GM18511 (cell line): ENCODE measurements at regions not wholly inside any gene's neighbourhood (a gene's known extent, or its start where the extent isn't known, plus 50 kb on each side); places are given as distances from the start of the nearest gene placed in this dataset.
"Not testable (repeated sequence)": the region's sequence is repeated elsewhere in the genome, so short reads cannot be mapped to it uniquely, and the experiment has no call there.

Source experiments
- ATAC-seq: cut with Tn5 transposase; IDR thresholded peaks from one replicate; pipeline ENCODE4 v1.9.1; 2021; ENCODE audit warnings: mild to moderate bottlenecking, moderate library complexity; ENCODE audit not compliant: unreplicated experiment

GRCh38 chr5:100693481-100693880 is 158.3 kb downstream of the FAM174A start:
- no peak for ATAC-seq

GRCh38 chr5:100694100-100694499 is 158.9 kb downstream of the FAM174A start:
- no peak for ATAC-seq

- no peak for ATAC-seq
Observed at GRCh38 chr5:100697970-100698369, 162.8 kb downstream of the FAM174A start.

- ATAC-seq, result peak; percentile 70
Observed at GRCh38 chr5:100706776-100707175, 171.6 kb downstream of the FAM174A start.

GRCh38 chr5:100708645-100709171 is 173.5 kb downstream of the FAM174A start:
- ATAC-seq, result no peak

- ATAC-seq, result no peak
Observed at GRCh38 chr5:100709771-100710170, 174.6 kb downstream of the FAM174A start.

- ATAC-seq, result not testable (repeated sequence)
Observed at GRCh38 chr5:100714780-100715179, 179.6 kb downstream of the FAM174A start.

GRCh38 chr5:100722657-100723056 is 180.4 kb downstream of the ST8SIA4 start:
- ATAC-seq, result no peak

DNA sequence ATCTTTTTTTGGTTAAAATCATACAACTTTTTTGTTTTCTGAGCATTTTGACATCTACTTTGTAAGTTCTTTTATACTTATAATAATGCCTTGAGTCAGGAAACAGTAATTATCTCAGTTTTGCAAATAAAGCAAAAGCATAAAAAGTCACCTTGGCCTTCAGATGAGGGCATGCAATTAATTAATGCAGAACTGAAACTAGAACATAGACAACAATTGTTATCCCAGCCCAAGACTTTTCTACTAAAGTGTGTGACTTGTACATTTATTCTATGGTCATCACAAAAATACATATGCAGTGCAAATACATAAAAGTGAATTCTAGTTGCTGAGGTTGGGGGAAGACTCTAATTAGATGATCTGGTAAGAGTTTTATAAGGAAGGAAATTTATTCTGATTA is 179.9 kb downstream of the ST8SIA4 start:
- ATAC-seq, result no peak

- ATAC-seq, result peak; percentile 50
Observed at GRCh38 chr5:100726116-100726515, 177.0 kb downstream of the ST8SIA4 start.

GRCh38 chr5:100731768-100732167 is 171.3 kb downstream of the ST8SIA4 start:
- peak; percentile 99 for ATAC-seq

GRCh38 chr5:100746730-100747129 is 156.4 kb downstream of the ST8SIA4 start:
- peak; percentile 95 for ATAC-seq

GRCh38 chr5:100749771-100750284 is 153.3 kb downstream of the ST8SIA4 start:
- ATAC-seq, result no peak

DNA sequence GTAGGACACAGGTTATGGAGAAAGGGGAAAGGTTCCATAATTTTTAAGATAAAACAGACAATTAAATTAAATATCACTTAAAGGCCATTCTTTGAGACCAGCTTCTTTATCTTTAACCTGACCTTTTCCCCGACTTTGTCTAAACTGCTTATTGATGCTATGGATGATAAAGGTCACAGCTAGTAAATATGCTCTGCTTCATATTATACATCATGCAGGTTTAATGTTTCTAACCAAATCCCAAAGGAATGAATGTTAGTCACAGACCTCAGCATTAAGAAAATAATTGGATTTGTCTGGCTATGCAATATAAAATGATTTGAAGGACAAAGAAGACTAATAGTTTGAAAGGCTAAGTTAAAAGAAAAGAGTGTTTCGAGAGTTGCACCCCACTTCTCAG is 147.6 kb downstream of the ST8SIA4 start:
- no peak for ATAC-seq
